Breast epithelium (tissue), 4 donors: ENCODE measurements at regions not wholly inside any gene's neighbourhood (a gene's known extent, or its start where the extent isn't known, plus 50 kb on each side); places are given as distances from the start of the nearest gene placed in this dataset.

Source experiments
- DNase-seq, 2 donors: peaks; one replicate each; pipeline ENCODE4 v3.0.0-alpha.2; 2019; ENCODE audit warnings: low spot score in 2 of 2
- H3K27ac ChIP-seq, 2 donors: fragments of 200-600 bp; sonication (generic) in 1 of 2; one replicate each; pipeline ENCODE4 v1.5.1; 2016 to 2019; ENCODE audit warnings: mild to moderate bottlenecking in 1 of 2
- H3K27me3 ChIP-seq, 2 donors: fragments of 200-600 bp; sonication (generic) in 1 of 2; one replicate each; pipeline versions ENCODE4 v1.5.1 to v1.6.0; 2017 to 2019; ENCODE audit warnings: control low read depth in 1 of 2, mild to moderate bottlenecking in 1 of 2
- H3K36me3 ChIP-seq: fragments of 200-600 bp; one replicate; pipeline ENCODE4 v1.5.1; 2019
- H3K4me1 ChIP-seq, 2 donors: fragments of 200-600 bp; sonication (generic); one replicate each; pipeline ENCODE4 v1.5.1; 2016 to 2019; ENCODE audit warnings: control low read depth in 1 of 2
- H3K4me3 ChIP-seq, 3 donors: fragments of 200-600 bp; sonication (generic); 1 replicate in 2 of 3; 2 replicates in 1 of 3; pipeline ENCODE4 v1.5.1; 2016 to 2019; ENCODE audit warnings: mild to moderate bottlenecking in 3 of 3, moderate library complexity in 2 of 3
- H3K9me3 ChIP-seq, 2 donors: fragments of 200-600 bp; sonication (generic) in 1 of 2; one replicate each; pipeline ENCODE4 v1.5.1; 2016 to 2019; ENCODE audit warnings: control low read depth in 1 of 2
- CTCF ChIP-seq, 3 donors: fragments of 450-650 bp; IDR thresholded peaks; one replicate each; pipeline ENCODE4 v1.5.1; 2016 to 2017; ENCODE audit warnings: antibody characterized with exemption in 3 of 3, mild to moderate bottlenecking in 3 of 3, moderate library complexity in 3 of 3
- POLR2A ChIP-seq: fragments of 450-650 bp; IDR thresholded peaks from one replicate; pipeline ENCODE4 v1.6.1; 2016; ENCODE audit warnings: antibody characterized with exemption, mild to moderate bottlenecking, moderate library complexity
- POLR2AphosphoS5 ChIP-seq, 3 donors: sonication (generic); formaldehyde crosslinking; IDR thresholded peaks; one replicate each; pipeline ENCODE4 v1.6.1; 2017; ENCODE audit warnings: antibody characterized with exemption in 3 of 3
- intact Hi-C: fragments of 100-400 bp; cut with DNase I; formaldehyde crosslinking; loops from one replicate; pipeline ENCODE4 v1.15.1; 2023; ENCODE audit warnings: low total_unique reads

- H3K4me1 ChIP-seq = no peaks in the 10 kb centered on the region
- no peak overlapping the region for H3K4me3 ChIP-seq
- H3K27ac ChIP-seq = no peak overlapping the region
- H3K36me3 ChIP-seq = no peaks in the 10 kb centered on the region
- H3K27me3 ChIP-seq = peaks cover 0 to 5% of the 10 kb centered on the region in 2 donors
- TF ChIP-seq CTCF (IDR thresholded peaks at IDR 0.05) (no peak), POLR2AphosphoS5 (IDR thresholded peaks at IDR 0.05) (no peak), POLR2A (no peak)
- intact Hi-C loops = no loop called here
- peaks cover 5 to 8% of the 10 kb centered on the region in 2 donors for H3K9me3 ChIP-seq
- no peak for DNase-seq
These were observed 286.6 kb upstream of the HDAC4 start for GRCh38 chr2:239687441-239687840.

GRCh38 chr2:239685965-239686364, 285.1 kb upstream of the HDAC4 start:
- TF ChIP-seq POLR2A (no peak), CTCF (IDR thresholded peaks at IDR 0.05) (no peak), POLR2AphosphoS5 (IDR thresholded peaks at IDR 0.05) (no peak)
- H3K4me3 ChIP-seq = no peak overlapping the region
- peaks cover 9 to 11% of the 10 kb centered on the region in 2 donors for H3K9me3 ChIP-seq
- no peaks in the 10 kb centered on the region for H3K4me1 ChIP-seq
- intact Hi-C loops = no loop called here
- H3K27me3 ChIP-seq = peaks cover 0 to 5% of the 10 kb centered on the region in 2 donors
- no peak for DNase-seq
- H3K27ac ChIP-seq = no peak overlapping the region
- no peaks in the 10 kb centered on the region for H3K36me3 ChIP-seq

- intact Hi-C loops = no loop called here
- H3K27me3 ChIP-seq = peaks cover 0 to 5% of the 10 kb centered on the region in 2 donors
- TF ChIP-seq CTCF (IDR thresholded peaks at IDR 0.05) (no peak), POLR2A (no peak), POLR2AphosphoS5 (IDR thresholded peaks at IDR 0.05) (no peak)
- no peak for DNase-seq
- H3K27ac ChIP-seq = no peak overlapping the region
- no peaks in the 10 kb centered on the region for H3K4me1 ChIP-seq
- H3K36me3 ChIP-seq = no peaks in the 10 kb centered on the region
- no peak overlapping the region for H3K4me3 ChIP-seq
- H3K9me3 ChIP-seq = peaks cover 9 to 11% of the 10 kb centered on the region in 2 donors
These were observed 284.7 kb upstream of the HDAC4 start for GRCh38 chr2:239685556-239685955.

- Histone ChIP-seq H3K27ac (no peak overlapping the region), H3K4me1 (no peaks in the 10 kb centered on the region), H3K4me3 (no peak overlapping the region), H3K36me3 (no peaks in the 10 kb centered on the region), H3K27me3 (peaks cover 0 to 5% of the 10 kb centered on the region in 2 donors), H3K9me3 (peaks cover 9 to 11% of the 10 kb centered on the region in 2 donors)
- TF ChIP-seq CTCF (IDR thresholded peaks at IDR 0.05) (no peak), POLR2AphosphoS5 (IDR thresholded peaks at IDR 0.05) (no peak), POLR2A (no peak)
- intact Hi-C loops = no loop called here
- no peak for DNase-seq
These were observed 284.2 kb upstream of the HDAC4 start for GRCh38 chr2:239684996-239685395.

- intact Hi-C loops = no loop called here
- Histone ChIP-seq H3K27me3 (peaks cover 0 to 5% of the 10 kb centered on the region in 2 donors), H3K27ac (no peak overlapping the region), H3K36me3 (no peaks in the 10 kb centered on the region), H3K4me1 (no peaks in the 10 kb centered on the region), H3K9me3 (peaks cover 9 to 11% of the 10 kb centered on the region in 2 donors), H3K4me3 (no peak overlapping the region)
- no peak for DNase-seq
- no peak for TF ChIP-seq POLR2A
- TF ChIP-seq CTCF (IDR thresholded peaks at IDR 0.05) = no peak
- TF ChIP-seq POLR2AphosphoS5 (IDR thresholded peaks at IDR 0.05) = no peak
These were observed 283.5 kb upstream of the HDAC4 start for GRCh38 chr2:239684271-239684810.
